ENCODE measurements at regions not wholly inside any gene's neighbourhood (a gene's known extent, or its start where the extent isn't known, plus 50 kb on each side); places are given as distances from the start of the nearest gene placed in this dataset.

- no peak for TF ChIP-seq CTCF (IDR thresholded peaks at IDR 0.05)
- Histone ChIP-seq H3K36me3 (no peaks in the 10 kb centered on the region), H3K4me3 (no peak overlapping the region), H3K27me3 (ENCODE audit: low read depth) (no peaks in the 10 kb centered on the region), H3K9me3 (no peaks in the 10 kb centered on the region), H3K27ac (no peak overlapping the region), H3K4me1 (no peaks in the 10 kb centered on the region)
- DNase-seq, result no peak
- intact Hi-C loops (cut with DNase I), result no loop called here
- ATAC-seq, result no peak
These were observed 262.5 kb downstream of the CDH26 start for GRCh38 chr20:60220706-60221105.

GRCh38 chr20:60221593-60221992 is 263.4 kb downstream of the CDH26 start:
- Histone ChIP-seq H3K27ac (no peak overlapping the region), H3K4me1 (no peaks in the 10 kb centered on the region), H3K36me3 (no peaks in the 10 kb centered on the region), H3K4me3 (no peak overlapping the region), H3K9me3 (no peaks in the 10 kb centered on the region), H3K27me3 (ENCODE audit: low read depth) (no peaks in the 10 kb centered on the region)
- intact Hi-C loops (cut with DNase I), result no loop called here
- ATAC-seq (no peak), DNase-seq (no peak)
- no peak for TF ChIP-seq CTCF (IDR thresholded peaks at IDR 0.05)

- Histone ChIP-seq H3K27ac (no peak overlapping the region), H3K4me1 (no peaks in the 10 kb centered on the region), H3K27me3 (ENCODE audit: low read depth) (no peaks in the 10 kb centered on the region), H3K9me3 (no peaks in the 10 kb centered on the region), H3K36me3 (no peaks in the 10 kb centered on the region), H3K4me3 (no peak overlapping the region)
- no peak for DNase-seq
- no peak for TF ChIP-seq CTCF (IDR thresholded peaks at IDR 0.05)
- no peak for ATAC-seq
- intact Hi-C loops (cut with DNase I), result no loop called here
These were observed 264.3 kb downstream of the CDH26 start for GRCh38 chr20:60222497-60222896.

- ATAC-seq, result no peak
- TF ChIP-seq CTCF (IDR thresholded peaks at IDR 0.05), result no peak
- Histone ChIP-seq H3K27ac (no peak overlapping the region), H3K9me3 (no peaks in the 10 kb centered on the region), H3K4me1 (no peaks in the 10 kb centered on the region), H3K27me3 (ENCODE audit: low read depth) (no peaks in the 10 kb centered on the region), H3K36me3 (no peaks in the 10 kb centered on the region), H3K4me3 (no peak overlapping the region)
- DNase-seq, result no peak
- intact Hi-C loops (cut with DNase I), result no loop called here
These were observed 265.0 kb downstream of the CDH26 start for GRCh38 chr20:60223174-60223573.

GRCh38 chr20:60224914-60225313 is 266.7 kb downstream of the CDH26 start:
- Histone ChIP-seq H3K36me3 (no peaks in the 10 kb centered on the region), H3K4me3 (no peak overlapping the region), H3K9me3 (no peaks in the 10 kb centered on the region), H3K27ac (no peak overlapping the region), H3K27me3 (ENCODE audit: low read depth) (no peaks in the 10 kb centered on the region), H3K4me1 (no peaks in the 10 kb centered on the region)
- DNase-seq (no peak), ATAC-seq (no peak)
- intact Hi-C loops (cut with DNase I), result no loop called here
- TF ChIP-seq CTCF (IDR thresholded peaks at IDR 0.05), result no peak

- Histone ChIP-seq H3K4me3 (no peak overlapping the region), H3K9me3 (no peaks in the 10 kb centered on the region), H3K4me1 (no peaks in the 10 kb centered on the region), H3K36me3 (no peaks in the 10 kb centered on the region), H3K27me3 (ENCODE audit: low read depth) (no peaks in the 10 kb centered on the region), H3K27ac (no peak overlapping the region)
- ATAC-seq, result peak; percentile 63 to 70
- intact Hi-C loops (cut with DNase I), result no loop called here
- TF ChIP-seq CTCF (IDR thresholded peaks at IDR 0.05), result no peak
- no peak for DNase-seq
These were observed 270.0 kb downstream of the CDH26 start for GRCh38 chr20:60228255-60228654.
